ENCODE measurements at regions not wholly inside any gene's neighbourhood (a gene's known extent, or its start where the extent isn't known, plus 50 kb on each side); places are given as distances from the start of the nearest gene placed in this dataset.
"Not testable (repeated sequence)": the region's sequence is repeated elsewhere in the genome, so short reads cannot be mapped to it uniquely, and the experiment has no call there.

DNA sequence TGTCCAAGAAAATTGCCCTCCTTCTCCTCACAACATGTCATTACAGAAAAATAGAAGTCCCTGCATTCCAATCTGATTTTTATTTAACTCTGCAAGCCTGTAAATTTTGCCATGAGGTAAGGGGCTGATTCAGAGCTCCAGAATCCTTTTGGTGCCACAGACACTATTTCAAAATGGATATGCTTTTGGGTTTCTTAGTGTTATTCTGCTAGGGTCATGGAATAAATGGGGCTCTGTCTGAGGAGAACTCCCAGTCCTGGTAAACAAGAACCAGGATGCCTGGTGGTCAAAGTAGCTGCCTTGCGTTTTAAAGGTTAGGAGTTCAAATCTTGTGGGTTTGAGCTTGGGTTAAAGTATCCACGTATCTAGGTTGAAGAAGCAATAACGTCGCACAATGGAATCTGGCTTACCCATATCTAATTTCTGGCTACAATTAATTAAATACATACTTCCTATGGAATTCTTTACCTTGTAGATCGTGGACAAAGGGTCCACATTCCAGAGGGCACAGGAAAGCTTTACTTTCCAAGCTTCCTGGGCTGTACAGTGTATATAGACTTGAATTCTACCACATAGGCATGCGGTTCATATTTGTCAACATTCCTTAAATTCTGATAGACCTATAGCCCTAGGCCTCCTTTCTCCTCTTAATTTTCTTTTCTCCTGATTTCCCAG, 98.0 kb upstream of the CDC42BPA start:
- no peak for DNase-seq

GRCh38 chr1:227415115-227415790, 97.0 kb upstream of the CDC42BPA start:
- DNase-seq = no peak

- DNase-seq = no peak
Observed at GRCh38 chr1:227411066-227411465, 92.8 kb upstream of the CDC42BPA start.

DNA sequence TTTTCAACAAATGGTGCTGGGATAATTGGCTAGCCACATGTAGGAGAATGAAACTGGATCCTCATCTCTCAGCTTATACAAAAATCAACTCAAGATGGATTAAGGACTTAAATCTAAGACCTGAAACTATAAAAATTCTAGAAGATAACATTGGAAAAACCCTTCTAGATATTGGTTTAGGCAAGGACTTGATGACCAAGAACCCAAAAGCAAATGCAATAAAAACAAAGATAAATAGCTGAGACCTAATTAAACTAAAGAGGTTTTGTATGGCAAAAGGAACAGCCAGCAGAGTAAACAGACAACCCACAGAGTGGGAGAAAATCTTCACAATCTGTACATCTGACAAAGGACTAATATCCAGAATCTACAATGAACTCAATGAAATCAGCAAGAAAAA, 88.0 kb upstream of the CDC42BPA start:
- DNase-seq = not testable (repeated sequence)

DNA sequence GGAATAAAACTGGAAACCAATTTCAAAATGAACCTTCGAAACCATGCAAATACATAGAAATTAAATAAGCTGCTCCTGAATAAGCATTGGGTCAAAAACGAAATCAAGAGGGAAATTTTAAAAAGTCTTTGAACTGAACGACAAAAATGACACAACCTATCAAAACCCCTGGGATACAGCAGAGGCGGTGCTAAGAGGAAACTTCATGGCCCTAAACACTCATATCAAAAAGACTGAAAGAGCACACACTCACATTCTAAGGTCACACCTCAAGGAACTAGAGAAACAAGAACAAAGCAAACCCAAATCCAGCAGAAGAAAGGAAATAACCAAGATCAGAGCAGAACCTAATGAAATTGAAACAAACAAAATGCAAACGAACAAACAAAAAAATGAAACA, 85.2 kb upstream of the CDC42BPA start:
- DNase-seq = no peak

DNA sequence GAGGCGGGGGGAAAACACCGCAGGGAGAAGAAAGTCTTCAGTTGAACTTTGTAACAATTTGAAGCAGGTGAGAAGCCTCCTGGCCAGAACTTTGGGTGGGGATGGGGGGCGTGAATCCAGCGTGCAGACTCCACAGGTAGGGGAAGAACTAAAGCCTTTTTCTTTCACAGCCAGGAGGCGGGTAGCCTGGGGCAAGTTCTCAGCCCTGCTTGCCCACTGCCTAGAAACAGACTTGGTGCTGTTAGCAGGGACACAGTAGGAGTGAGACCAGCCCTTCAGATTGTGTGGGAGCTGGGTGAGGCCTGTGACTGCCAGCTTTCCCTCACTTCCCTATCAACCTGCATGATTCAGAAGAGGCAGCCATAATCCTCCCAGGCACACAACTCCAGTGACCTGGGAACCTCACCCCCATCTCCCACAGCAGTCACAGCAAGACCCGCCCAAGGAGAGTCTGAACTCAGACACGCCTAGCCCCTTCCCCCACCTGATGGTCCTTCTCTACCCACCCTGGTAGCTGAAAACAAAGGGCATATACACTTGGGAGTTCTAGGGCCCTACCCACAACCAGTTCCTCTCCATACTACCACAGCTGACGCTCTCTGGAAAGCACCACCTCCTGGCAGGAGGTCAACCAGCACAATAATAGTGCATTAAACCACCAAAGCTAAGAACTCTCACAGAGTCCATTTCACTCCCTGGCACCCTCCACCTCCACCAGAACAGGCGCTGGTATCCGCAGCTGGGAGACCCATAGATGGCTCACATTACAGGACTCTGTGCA, 83.5 kb upstream of the CDC42BPA start:
- DNase-seq = no peak

DNA sequence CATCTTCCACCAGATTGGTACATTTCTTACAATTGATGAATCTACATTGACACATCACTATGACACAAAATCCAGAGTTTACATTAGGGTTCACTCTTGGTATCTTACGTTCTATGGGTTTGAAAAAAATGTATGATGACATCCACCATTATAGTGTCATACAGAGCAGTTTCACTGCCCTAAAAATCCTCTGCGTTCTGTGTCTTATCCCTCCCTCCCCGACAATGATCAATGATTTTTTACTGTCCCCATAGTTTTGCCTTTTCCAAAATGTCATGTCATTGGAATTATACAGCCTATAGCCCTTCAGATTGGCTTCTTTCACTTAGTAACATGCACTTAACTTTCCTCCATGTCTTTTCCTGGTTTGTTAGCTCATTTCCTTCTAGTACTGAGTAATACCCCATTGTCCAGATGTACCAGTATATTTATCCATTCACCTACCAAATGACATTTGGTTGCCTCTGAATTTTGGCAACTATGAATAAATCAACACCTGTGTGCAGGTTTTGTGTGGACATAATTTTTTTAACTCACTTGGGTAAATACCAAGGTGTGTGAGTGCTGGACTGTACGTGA, 80.9 kb upstream of the CDC42BPA start:
- no peak for DNase-seq

GRCh38 chr1:227397354-227397978, 79.2 kb upstream of the CDC42BPA start:
- DNase-seq = no peak

DNA sequence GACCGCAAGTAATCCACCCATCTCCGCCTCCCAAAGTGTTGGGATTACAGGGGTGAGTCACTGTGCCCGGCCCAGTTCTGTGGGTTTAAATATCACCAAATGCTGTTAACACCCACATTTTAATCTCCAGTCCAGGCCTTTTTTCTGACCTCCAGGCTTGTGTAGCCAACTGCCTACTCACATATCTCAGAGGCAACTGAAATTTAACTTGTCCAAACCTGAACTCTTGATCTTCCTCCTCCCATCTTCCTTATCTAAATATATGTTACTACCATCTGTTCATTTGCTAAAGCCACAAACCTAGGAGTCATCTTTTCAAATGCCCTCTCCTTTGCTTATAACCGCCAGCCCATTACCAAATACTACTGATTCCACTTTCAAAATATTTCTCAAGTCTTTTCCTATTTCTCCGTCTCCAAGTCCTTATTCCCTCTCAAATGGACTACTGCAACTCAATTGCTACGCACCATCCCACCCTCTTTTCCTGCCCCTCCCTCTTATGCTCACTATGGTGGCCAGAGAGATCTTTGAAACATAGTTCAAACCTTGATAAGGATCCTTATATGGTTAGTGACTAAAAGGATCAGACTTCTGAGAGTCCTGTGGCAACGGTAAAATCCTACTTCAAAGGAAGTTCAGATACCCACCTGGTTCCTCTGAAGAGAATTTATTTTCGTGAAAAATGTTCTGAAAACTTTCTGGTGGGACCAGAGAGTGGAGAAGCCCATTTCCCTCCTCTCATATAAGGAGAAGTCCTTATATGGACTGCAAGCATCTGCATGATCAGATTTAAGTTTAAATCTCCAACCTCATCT, 78.5 kb upstream of the CDC42BPA start:
- no peak for DNase-seq

GRCh38 chr1:227395426-227396028, 77.2 kb upstream of the CDC42BPA start:
- no peak for DNase-seq

- no peak for DNase-seq
Observed at GRCh38 chr1:227392984-227393764, 74.9 kb upstream of the CDC42BPA start.

DNA sequence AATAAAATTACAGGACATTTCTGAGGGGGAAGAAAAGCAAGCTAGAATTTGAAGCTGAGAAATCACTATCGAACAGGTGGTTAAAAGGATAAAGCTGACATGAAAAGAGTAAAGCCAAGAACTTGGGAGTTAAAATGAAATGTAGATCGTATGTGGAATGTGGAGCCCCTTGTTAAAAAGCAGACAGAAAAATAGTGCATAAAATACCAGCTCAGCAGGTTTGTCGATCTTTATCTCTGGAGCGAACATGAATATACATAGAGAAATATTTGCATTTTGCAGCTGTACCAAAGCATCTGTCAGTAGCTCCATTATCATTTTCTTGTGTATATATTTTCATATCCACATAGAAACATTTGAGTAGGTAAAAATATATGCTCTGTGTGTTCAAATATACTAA, 73.6 kb upstream of the CDC42BPA start:
- no peak for DNase-seq

DNA sequence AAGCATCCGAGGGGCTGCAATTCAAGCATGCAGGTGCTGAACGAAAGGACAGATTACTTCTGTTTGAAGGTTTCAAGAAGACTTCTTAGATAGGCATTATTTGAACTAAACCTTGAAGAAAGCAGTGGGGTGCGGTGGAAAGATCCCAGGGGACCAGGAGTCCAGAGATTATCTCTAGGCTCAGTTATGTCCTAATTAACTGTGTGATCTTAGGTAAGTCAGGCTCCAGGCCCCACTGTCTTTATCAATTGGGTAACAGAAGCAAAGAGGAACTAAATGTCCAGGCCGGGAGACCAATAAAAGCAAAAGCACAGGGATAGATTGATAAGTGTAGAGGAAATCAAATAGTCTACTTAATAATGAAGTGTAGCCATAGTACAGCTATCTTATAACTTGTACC, 72.9 kb upstream of the CDC42BPA start:
- no peak for DNase-seq

DNA sequence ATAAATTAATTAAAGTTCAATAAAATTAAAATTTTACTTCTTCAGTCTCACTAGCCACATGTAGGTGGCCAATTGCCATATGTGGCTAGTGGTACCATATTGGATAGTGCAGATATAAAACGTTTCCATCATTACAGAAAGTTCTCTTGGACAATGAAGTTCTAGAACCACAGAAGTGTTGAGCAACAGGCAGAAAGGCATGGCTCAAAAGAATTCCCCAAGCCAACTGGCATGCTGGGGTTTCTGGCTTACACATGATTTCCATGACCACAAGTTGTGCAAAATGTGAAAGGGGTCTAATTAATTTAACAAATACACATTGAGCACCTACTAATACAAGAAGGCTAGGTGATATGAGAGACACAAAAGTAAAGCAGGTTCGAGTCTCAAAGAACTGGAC, 72.2 kb upstream of the CDC42BPA start:
- no peak for DNase-seq

GRCh38 chr1:227388214-227389168, 70.2 kb upstream of the CDC42BPA start:
- no peak for DNase-seq

GRCh38 chr1:227379555-227379892, 61.2 kb upstream of the CDC42BPA start:
- DNase-seq = no peak

GRCh38 chr1:227378871-227379554, 60.7 kb upstream of the CDC42BPA start:
- no peak for DNase-seq

DNA sequence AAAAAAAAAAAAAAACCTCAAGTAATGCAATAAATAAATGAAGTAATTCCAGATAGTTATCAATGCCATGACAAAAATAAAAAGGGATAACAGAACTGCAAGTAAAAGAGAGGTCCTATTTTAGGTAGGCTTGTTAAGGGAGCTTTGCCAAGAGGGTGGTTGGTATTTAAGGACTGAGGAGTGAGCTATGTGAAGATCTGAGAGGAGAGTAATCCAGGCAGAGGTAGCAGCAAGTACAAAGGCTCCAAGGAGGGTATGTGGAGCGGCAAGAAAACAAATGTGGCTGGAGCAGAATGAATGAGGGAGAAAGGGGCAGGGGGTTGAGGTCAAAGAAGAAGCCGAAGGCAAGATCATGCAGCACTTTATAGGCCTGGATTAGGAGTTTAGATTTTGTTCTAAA, 59.9 kb upstream of the CDC42BPA start:
- no peak for DNase-seq

Data from nucleus accumbens (tissue), 56 donors.